Lower lobe of right lung (tissue), 2 donors: ENCODE measurements at regions not wholly inside any gene's neighbourhood (a gene's known extent, or its start where the extent isn't known, plus 50 kb on each side); places are given as distances from the start of the nearest gene placed in this dataset.

Experiments
- ATAC-seq, 2 donors: fragments of 200-7000 bp; cut with Tn5 transposase; one replicate each; pipeline ENCODE4 v1.9.1; 2020 to 2022; ENCODE audit warnings: mild to moderate bottlenecking in 2 of 2, moderate library complexity in 2 of 2
- DNase-seq: peaks from one replicate; pipeline ENCODE4 v3.0.0-alpha.2; 2020
- H3K27ac ChIP-seq: fragments of 200-600 bp; one replicate; pipeline ENCODE4 v1.8.0; 2022
- H3K27me3 ChIP-seq: fragments of 200-600 bp; one replicate; pipeline ENCODE4 v1.8.0; 2022; ENCODE audit warnings: low read depth
- H3K36me3 ChIP-seq: fragments of 200-600 bp; one replicate; pipeline ENCODE4 v1.8.0; 2022; ENCODE audit warnings: mild to moderate bottlenecking
- H3K4me1 ChIP-seq: fragments of 200-600 bp; one replicate; pipeline ENCODE4 v1.8.0; 2022
- H3K4me3 ChIP-seq: fragments of 200-600 bp; one replicate; pipeline ENCODE4 v1.8.0; 2022; ENCODE audit warnings: mild to moderate bottlenecking
- H3K9me3 ChIP-seq: fragments of 200-600 bp; one replicate; pipeline ENCODE4 v1.8.0; 2022
- CTCF ChIP-seq: fragments of 200-600 bp; IDR thresholded peaks from one replicate; pipeline ENCODE4 v1.8.0; 2022; ENCODE audit warnings: antibody characterized with exemption, mild to moderate bottlenecking
- intact Hi-C: fragments of 100-400 bp; cut with DNase I; formaldehyde crosslinking; loops from one replicate; pipeline ENCODE4 v1.11.0; 2022
- donor health status: DM: no; HTN: yes; CAD: no; lungs with severe emphysema.

- Histone ChIP-seq H3K36me3 (no peaks in the 10 kb centered on the region), H3K4me1 (no peaks in the 10 kb centered on the region), H3K4me3 (no peak overlapping the region), H3K9me3 (no peaks in the 10 kb centered on the region), H3K27me3 (no peaks in the 10 kb centered on the region), H3K27ac (no peak overlapping the region)
- ATAC-seq (no peak), DNase-seq (no peak)
- TF ChIP-seq CTCF = no peak
- intact Hi-C loops = no loop called here
These were observed 118.7 kb upstream of the KLHL25 start for GRCh38 chr15:85913461-85913860.

GRCh38 chr15:85920956-85921355, 126.2 kb upstream of the KLHL25 start:
- intact Hi-C loops = no loop called here
- peaks cover 7% of the 10 kb centered on the region for H3K27me3 ChIP-seq
- H3K27ac ChIP-seq = no peak overlapping the region
- no peak for TF ChIP-seq CTCF
- no peak for DNase-seq
- H3K4me1 ChIP-seq = no peaks in the 10 kb centered on the region
- H3K9me3 ChIP-seq = no peaks in the 10 kb centered on the region
- H3K4me3 ChIP-seq = no peak overlapping the region
- ATAC-seq = no peak
- H3K36me3 ChIP-seq = no peaks in the 10 kb centered on the region

GRCh38 chr15:85924088-85924487, 129.4 kb upstream of the KLHL25 start:
- Histone ChIP-seq H3K4me3 (no peak overlapping the region), H3K27me3 (peaks cover 7% of the 10 kb centered on the region), H3K27ac (no peak overlapping the region), H3K36me3 (no peaks in the 10 kb centered on the region), H3K4me1 (no peaks in the 10 kb centered on the region), H3K9me3 (no peaks in the 10 kb centered on the region)
- DNase-seq = no peak
- ATAC-seq = peak in 1 of 2 donors; percentile 60
- intact Hi-C loops = no loop called here
- no peak for TF ChIP-seq CTCF

GRCh38 chr15:85925649-85926237, 131.0 kb upstream of the KLHL25 start:
- DNase-seq = no peak
- Histone ChIP-seq H3K4me3 (no peak overlapping the region), H3K27ac (no peak overlapping the region), H3K9me3 (no peaks in the 10 kb centered on the region), H3K4me1 (no peaks in the 10 kb centered on the region), H3K27me3 (peaks cover 7% of the 10 kb centered on the region), H3K36me3 (no peaks in the 10 kb centered on the region)
- intact Hi-C loops = no loop called here
- no peak for TF ChIP-seq CTCF
- ATAC-seq = no peak

GRCh38 chr15:85926834-85927233, 132.1 kb upstream of the KLHL25 start:
- Histone ChIP-seq H3K4me3 (no peak overlapping the region), H3K36me3 (no peaks in the 10 kb centered on the region), H3K27me3 (peaks cover 7% of the 10 kb centered on the region), H3K4me1 (no peaks in the 10 kb centered on the region), H3K9me3 (no peaks in the 10 kb centered on the region), H3K27ac (no peak overlapping the region)
- TF ChIP-seq CTCF = no peak
- intact Hi-C loops = no loop called here
- ATAC-seq (no peak), DNase-seq (no peak)
